NCI-H2196 treated with DMSO at 0.1 percent for 48 hours (cell line): ENCODE measurements at regions not wholly inside any gene's neighbourhood (a gene's known extent, or its start where the extent isn't known, plus 50 kb on each side); places are given as distances from the start of the nearest gene placed in this dataset.

Experiments
- DNase-seq: peaks from one replicate; lab custom pipeline; 2025; ENCODE audit not compliant: unreplicated experiment; lab: John Stamatoyannopoulos, UW

DNA sequence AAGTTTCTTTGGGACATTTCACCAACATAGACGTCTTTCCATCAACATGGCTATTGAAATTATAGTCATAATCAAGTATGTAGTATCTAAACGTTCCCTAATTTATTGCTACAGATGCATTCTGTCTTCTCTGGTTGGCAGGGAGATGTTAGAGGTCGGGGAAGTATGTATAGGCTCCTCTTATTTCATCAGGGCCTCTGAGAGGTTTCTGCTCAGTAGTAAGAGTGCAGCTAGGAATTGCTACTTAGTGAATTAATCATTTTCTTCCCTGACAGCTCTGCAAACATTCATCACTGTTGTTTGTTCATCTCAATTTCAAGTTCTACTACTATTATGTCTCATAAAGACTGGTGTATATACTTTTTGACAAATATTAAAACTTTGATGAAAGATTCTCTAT is 309.7 kb upstream of the NR2F2 start:
- no peak for DNase-seq

DNA sequence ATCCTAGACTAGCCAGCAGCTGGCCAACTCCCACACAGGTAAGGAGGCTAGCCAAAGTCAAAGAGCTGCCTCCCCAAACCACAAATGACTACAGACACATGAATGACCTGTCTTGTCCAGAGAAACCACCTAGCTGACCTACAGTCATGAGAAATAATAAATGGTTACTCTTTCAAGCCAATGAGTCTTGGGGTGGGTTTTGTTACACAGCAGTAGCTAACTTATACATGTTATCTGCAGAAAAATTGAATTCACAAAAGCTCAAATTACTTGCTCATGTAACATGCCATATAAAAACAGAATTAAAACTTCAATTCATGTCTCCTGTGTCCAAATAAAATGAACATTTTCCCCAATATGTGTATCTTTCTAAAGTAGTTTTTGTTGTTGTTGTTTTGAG is 307.4 kb upstream of the NR2F2 start:
- DNase-seq, result no peak

DNA sequence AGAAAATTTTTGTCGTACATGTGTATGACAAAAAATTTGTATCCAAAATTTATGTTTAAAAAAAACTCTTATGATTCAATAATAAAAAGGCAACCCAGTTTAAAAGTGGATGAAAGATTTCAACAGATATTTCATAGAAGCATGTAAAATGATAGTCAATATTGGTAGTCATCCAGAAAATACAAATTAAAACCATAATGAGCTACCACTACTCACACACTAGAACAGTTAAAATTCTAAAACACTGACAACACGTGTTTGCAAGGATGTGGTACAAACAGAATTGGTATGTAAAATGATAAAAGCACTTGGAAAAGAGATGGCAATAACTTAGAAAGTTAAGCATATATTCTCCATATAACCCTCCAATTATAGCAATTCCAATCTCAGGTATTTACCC is 303.0 kb upstream of the NR2F2 start:
- DNase-seq, result no peak

DNA sequence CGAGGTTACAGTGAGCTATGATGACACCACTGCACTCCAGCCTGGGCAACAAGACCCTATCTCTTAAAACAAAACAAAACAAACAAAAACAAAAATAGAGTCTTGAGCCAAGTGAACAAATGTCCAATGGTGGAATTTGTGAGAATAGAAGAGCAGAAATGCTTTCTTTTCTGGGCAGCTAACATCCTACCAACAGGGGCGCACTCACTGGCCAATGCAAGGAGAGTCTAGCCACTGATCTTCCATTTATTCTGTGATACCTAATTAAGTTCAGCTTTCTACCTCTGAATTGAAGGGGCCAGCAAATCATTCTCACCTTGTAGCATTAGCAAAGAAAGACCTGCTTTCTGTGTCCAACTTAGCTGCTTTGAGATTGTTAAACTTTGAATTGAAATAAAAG is 301.9 kb upstream of the NR2F2 start:
- no peak for DNase-seq

DNA sequence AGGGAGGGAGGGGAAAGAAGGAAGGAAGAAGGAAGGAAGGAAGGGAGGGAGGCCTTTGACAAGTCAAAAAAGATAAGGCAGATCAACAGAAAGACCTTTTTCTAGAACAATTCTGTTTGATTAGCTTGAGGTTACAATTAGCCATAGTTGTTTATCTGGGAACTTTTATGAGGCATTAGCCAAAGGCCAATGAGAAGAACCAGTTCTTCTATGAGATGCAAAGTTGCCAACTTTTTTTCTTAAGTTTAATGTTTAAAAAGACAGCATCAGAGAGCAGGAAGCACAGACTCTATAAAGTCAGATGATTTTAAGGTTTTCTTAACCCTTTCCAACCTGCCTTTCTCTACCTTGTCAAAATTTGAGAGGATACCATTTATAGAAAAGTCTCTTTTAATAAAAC is 301.3 kb upstream of the NR2F2 start:
- DNase-seq, result no peak

DNA sequence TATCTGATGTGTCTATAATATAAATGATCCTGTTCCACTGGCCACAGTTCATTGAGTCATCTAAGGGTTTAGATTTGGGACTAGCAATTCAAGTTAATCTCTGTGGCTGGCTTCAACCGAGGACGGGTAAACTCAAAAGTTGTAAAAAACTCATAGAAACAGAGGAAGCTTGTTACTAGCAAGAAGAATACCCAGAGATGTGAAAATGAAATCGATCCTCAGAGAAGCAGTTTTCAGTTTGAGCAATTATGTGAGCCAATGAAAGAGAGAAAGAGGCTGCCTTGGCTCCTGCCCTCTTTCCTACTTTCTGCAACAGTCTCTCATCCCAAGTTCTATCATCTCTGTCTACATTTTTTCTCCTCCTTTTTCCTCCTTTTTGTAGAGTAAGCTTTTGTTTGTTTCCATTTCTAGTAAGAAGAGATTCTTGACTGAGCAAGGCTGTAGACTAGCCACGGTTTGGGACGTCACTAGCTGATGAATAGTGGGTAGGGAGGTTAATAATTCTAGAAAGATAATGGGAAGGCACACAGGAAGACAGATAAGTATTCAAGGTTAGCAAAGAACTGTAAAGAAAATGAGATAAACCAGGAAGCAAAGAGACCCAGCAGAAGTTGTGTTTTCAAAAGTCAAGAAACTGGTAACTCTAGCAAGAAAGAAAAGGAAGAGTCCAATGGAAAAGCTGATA is 298.9 kb upstream of the NR2F2 start:
- no peak for DNase-seq

DNA sequence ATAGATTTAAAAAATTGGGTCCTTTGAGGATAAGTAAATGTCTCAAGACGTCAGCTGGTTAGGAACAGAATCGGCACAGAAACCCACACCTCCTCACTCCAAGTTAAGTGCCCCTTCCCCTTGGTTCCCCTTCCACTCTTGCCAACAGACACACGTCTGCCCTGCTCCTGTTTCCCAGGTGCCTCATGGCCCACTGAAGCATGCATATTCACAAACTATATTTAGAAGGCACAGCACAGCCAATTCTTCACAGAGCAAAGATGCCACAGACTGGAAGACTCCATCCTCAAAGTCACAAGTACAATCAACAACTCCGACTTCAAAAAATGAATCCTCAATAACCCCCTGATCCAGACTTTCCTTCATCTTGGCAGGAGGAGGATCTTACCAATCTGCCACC is 295.4 kb upstream of the NR2F2 start:
- no peak for DNase-seq

DNA sequence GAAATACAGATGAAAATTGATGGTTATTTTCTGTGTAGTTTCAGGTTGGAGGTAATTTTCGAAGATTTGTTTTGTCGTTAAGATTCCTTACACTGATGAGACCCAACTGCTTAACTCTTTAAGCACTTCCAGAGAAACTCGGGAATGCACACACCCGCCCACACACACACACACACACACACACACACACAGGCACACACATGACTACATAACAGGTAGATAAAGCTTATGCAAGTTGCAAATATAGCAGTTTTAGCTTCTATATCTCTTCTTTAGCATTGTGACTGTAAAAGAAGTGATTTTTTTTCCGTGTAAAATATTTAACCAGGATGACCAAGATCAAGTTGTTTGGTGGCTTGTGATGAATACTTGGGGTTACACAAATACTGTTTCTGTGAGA is 294.9 kb upstream of the NR2F2 start:
- DNase-seq, result no peak

DNA sequence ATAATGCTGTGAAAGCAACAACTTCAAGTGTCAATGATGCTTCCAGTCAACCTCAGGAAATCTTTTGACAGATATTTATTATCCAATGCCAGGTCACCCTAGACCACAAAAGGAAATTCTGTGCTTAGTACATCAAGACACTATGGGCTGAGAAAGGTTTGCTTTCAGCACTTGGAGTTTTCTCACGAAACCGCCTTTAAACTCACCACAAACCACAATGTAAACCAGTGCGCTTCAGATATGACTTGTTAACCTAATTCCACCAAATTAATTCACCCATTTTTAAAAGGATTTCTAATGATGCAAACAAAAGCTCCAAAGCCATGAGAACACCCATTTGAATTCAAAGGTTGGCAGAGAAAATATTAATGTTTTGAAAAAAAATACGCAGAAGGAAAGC is 292.9 kb upstream of the NR2F2 start:
- DNase-seq, result no peak

DNA sequence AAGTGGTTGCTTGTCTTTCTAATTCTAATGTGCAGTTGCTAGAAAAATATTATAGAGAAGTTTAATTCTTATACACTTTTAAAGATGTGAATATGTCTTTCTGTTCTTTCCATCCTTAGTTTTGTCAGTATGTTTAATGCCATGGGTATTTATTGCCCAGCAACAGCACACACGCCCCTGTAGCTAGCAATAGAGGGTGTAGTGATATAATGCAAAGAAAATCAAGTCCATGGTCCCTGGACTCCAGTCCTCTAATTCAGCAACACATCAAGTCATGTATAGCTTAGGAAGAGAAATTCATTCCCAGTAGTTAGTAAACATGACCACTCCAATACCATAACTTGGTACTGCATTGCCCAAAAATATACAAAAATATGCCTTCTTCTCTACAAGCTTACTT is 292.4 kb upstream of the NR2F2 start:
- DNase-seq, result no peak

DNA sequence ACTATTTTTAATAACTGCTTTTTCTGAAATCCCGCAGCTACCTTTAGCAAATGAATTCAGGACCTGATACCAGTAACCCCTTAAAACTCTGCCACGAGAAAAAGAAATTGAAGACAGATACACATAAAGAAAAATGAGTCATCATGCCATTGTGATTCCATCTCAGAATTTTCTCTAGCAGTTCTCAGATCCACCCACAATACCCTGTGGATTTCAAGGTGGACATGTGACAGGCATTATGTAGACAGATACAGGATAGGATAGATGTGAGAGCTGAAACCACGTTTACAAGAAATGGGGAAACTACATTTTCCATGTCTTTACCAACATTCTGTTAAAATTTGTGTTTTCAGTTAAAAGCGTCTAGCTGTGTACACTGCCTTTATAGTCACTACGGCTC is 291.9 kb upstream of the NR2F2 start:
- DNase-seq, result no peak

DNA sequence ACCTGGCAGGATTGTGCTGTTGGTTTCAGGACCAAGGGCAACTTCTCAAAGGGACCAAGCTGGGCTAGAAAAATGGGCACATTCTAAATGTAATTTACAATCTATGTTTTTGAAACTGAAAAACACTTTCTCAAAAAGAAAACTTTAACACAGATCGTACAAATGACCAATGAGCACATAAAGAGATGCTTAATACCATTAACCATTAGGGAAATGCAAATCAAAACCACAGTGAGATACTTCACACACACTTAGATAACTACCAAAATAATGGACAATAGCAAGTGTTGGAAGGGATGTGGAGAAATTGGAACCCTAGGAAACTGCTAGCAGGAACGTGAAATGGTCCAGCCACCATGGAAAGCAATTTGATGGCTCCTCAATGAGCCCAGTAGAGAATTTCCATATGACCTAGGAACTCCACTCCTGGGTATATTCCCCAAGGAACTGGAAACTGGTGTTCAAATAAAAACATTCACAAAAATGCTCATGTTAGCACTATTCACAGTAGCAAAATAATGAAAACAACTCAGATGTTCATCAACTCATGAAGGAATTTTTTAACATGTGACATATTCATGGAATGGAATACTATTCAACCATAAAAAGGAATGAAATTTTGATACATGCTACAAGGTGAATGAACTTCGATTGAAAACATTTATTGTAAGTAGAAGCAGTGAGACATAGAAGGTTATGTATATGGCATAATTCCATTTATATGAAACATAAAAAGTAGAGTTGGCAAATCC is 288.3 kb upstream of the NR2F2 start:
- DNase-seq, result no peak

DNA sequence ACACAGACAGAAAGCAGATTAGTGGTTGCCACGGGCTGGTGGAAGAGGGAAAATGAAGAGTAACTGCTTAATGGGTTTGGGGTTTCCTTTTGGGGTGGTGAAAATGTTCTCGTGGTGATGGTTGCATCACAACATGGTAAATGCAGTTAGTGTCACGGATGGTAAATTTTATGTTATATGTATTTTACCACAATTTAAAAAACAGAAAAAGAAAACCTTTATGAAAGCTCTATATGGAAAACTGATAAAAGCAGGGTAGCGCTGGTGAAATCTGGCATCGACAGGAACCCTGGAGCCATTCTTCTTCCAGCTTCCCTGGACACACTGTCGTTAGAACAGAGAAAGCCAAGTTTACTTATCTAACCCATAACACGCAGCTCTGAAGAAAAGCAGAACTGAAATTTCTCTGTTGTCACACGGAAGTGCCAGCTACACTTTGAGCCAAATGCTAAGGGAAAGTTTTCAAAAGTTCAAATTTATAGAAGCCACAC is 287.7 kb upstream of the NR2F2 start:
- DNase-seq, result no peak

DNA sequence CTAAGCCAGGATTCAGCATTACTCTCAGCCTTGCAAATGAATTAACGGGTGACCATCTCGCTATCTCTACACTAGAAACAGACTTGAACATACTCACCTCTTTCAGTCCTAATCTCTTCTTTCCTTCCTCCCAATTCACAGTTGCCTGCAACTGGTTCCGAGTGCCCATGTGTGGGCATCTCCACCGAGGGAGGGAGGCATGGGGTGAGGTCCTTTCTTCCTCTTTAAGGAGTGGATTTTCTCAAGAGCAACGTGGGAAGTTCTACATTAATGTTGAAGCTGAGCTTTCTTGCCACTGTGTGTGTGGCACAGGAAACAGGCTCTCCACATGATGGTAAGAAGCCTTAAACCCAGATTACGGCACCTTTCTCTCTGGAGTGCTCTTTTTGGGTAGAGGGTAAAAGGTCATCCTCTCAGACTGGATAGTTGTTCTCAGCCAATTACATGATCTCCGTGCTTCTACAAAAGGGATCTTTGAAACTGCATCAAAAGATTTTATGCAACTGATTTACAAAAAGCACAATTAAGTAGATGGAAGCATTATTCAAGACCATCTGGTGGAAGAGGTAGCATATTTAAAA is 286.8 kb upstream of the NR2F2 start:
- no peak for DNase-seq

DNA sequence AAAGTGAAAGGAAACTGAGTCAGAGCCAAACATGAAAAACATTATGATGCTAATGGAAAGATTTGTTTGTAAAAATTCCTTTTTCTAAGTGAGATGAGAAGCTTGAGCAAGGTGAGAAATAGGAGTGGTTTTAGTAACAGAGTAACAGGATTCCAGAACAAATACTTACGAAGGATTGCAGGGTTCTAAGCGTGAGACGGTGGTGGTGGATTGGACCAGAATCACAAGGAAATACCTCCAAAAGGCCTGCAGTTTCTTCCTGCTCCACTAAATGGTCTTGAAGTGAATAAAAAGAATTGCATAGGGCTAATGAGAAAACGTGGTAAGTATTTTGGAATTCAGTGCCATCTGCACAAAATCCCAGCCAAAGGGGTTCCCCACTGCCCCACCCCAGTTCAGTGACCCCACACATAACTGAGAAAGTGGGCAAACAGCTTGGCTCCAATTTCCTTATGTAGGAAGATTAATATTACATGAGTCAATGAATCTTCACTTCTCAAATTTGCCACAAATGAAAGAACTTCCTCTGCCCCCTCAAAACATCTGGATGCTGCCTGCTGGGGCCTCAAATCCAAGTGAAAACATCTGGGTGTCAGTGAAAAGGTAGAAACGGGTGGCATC is 283.8 kb upstream of the NR2F2 start:
- no peak for DNase-seq

DNA sequence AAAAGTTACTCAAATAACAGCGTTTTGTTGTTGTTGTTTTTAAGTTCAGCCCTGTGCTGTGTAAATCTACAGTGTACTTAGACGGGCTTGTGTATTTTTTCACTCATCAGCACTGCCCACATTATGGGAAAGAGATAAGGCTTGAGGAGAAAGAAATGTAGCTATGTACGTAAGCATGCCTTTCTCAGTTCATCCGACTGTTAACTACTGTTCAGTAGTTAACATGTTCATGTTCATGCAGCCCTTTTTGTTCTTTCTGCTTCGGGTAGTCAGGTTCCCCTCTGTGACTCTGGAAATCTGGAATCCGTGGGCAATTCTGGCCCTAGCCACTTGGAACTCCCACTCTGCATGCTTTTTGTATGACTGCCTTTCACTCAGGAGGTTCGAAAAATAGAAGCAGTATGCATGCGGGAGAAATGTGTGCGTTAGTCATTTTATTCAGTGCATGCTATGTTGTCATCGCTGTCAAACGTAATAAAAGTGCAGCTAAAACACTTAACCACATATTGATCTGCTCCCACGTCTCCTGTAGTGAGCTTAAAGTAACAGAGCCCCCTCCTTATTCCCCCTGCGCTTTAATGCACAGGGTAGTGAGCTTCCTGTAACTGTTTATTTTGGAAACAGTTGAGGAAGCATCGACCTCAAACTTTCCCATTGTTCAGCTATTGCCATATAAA is 283.1 kb upstream of the NR2F2 start:
- no peak for DNase-seq

DNA sequence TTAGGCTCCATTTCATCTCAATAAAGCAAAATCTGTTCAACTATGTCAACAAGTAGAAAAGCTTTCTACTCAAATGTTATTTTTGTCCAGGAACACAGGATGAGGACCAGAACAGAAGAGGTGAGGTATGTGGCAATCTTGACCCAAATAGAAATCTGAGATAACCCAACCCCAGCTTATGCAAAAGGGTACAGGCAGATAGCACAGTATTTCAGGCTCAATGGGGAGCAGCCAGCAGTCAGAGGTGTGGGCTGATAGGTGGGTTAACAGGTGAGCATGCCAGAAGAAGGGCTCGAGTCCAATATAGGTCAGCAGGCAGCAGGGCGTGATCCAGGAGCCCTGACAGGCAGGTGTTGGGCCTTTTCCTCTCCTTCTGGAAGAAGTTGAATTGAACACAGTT is 281.2 kb upstream of the NR2F2 start:
- no peak for DNase-seq

DNA sequence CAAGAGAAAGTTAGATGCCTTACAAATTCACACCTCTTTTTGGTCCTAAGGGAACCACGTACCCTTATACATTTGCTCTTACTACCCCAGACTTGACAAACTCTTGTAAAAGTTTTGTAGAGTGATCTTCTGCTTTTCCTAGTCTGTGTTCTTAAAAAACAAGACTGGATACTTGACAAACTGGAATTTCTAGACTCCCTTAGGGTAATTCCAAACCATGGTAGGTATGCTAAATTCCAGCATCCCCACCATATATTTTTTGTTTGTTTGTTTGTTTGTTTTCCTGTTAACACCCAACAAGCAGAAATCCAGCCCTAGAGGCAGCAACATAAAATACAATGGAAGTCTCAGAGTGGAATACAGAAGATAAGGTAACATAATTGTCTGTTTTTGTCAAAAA is 280.7 kb upstream of the NR2F2 start:
- no peak for DNase-seq

DNA sequence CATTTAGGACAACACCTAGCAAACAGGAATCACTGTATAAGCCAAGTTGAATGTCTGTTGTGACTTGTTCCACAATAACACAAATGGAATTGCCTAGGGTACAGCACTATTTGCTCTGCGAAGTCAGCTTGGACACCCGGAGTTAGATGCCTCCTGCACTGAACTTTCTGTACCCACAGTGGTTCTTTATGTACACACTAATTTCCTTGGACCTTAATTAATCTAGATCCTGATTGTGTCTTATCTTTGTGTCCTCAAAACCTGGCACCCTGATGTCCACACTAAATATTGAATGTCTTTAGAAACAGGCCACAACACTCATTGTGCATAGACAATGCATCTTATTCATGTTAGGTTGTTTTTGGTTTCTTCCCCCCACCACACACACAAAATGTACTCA is 278.9 kb upstream of the NR2F2 start:
- no peak for DNase-seq

DNA sequence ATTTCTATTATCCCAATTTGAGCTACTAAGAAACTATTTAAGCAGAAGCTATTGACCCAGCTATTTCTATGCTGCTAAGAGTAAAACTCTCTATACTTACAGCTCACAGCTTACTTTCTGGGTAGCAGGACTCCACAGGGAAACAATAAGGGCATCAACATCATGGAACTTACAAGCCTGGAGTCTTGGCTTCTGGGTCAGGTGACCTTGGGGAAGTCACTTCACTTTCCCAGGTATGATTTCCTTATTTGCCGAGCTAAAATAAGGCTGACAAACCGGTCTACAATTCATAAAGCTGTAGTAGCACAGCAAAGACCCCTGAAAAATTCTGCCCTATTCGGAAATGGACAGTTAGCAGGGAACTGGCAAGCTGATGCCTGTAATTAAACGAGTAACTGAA is 278.3 kb upstream of the NR2F2 start:
- DNase-seq, result no peak

DNA sequence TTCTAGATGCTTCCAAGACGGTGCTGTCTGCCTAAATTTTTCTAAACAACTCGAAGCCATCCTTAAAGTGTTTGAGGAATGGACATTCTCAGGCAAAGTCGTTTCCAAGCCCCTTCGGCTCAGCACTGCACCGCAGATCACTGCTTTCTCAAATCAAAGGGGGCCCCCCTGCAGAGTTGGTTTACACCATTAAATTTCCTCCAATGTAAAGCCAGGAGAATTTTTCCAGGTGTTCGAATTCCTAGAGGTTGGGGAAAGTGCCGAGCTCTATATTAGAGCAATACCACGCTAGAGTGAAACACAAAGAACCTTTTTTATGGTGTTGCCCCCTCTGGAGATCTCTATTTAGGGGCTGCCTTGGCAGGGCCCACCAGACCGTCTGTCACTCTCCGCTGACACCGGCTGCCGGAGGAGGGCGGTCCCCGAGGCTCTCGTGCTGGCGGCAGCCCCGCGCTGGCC is 277.9 kb upstream of the NR2F2 start:
- no peak for DNase-seq
